Endothelial cell of umbilical vein (primary cell): ENCODE measurements at regions not wholly inside any gene's neighbourhood (a gene's known extent, or its start where the extent isn't known, plus 50 kb on each side); places are given as distances from the start of the nearest gene placed in this dataset.

ENCODE experiments used
- BruUV-seq: library from RNA; stranded (reverse); fragments of 400-500 nt; replicated peaks from 2 replicates; lab custom pipeline; 2021; lab: Mats Ljungman, UMichigan
- CTCF ChIA-PET: fragments of 300-600, 350-600 bp; sonication (Branson Sonifier 250); formaldehyde crosslinking; loops from one replicate; lab custom pipeline; 2021; ENCODE audit warnings: antibody characterized with exemption, inconsistent platforms; lab: Charles Lee
- POLR2A ChIA-PET: fragments of 300-600, 350-600 bp; sonication (Branson Sonifier 250); formaldehyde crosslinking; loops from one replicate; lab custom pipeline; 2021; ENCODE audit warnings: antibody characterized with exemption, inconsistent platforms; lab: Charles Lee
- DNase-seq: peaks from one replicate; pipeline ENCODE4 v3.0.0-alpha.2; 2011; ENCODE audit warnings: low read depth, low spot score
- FAIRE-seq: peaks from 2 replicates; lab custom pipeline; 2011; peaks lifted over from hg19 to GRCh38; lab: Jason Lieb, UNC
- H2AFZ ChIP-seq: 2 replicates; pipeline ENCODE4 v1.6.0; 2012; ENCODE audit warnings: low read depth, low read length, control low read depth, inconsistent platforms
- H3K27ac ChIP-seq: 2 replicates; pipeline ENCODE4 v1.5.1; 2011; ENCODE audit warnings: low read depth, mild to moderate bottlenecking, control low read depth, low read length, moderate library complexity; ENCODE audit not compliant: insufficient read depth
- H3K27me3 ChIP-seq, 2 experiments: 2 replicates each; pipeline versions ENCODE4 v1.6.0 to v1.6.1; 2011; ENCODE audit warnings: low read length in 2 of 2, mixed read lengths in 1 of 2; ENCODE audit not compliant: control insufficient read depth in 2 of 2, insufficient read depth in 2 of 2
- H3K36me3 ChIP-seq, 2 experiments: 2 replicates in 1 of 2; 3 replicates in 1 of 2; pipeline ENCODE4 v1.5.1; 2011; ENCODE audit warnings: low read length in 2 of 2, mild to moderate bottlenecking in 1 of 2, moderate library complexity in 1 of 2; ENCODE audit not compliant: control insufficient read depth in 2 of 2, insufficient read depth in 2 of 2; ENCODE audit errors: extremely low read depth in 1 of 2
- H3K4me1 ChIP-seq: 3 replicates; pipeline ENCODE4 v1.5.1; 2011; ENCODE audit warnings: mild to moderate bottlenecking, low read length; ENCODE audit not compliant: control insufficient read depth, insufficient read depth; ENCODE audit errors: extremely low read depth
- H3K4me2 ChIP-seq: 2 replicates; pipeline ENCODE4 v1.6.1; 2011; ENCODE audit warnings: low read length, control low read depth, mixed read lengths; ENCODE audit not compliant: insufficient read depth
- H3K4me3 ChIP-seq, 3 experiments: fragments of 200-600 bp in 1 of 3; sonication (generic), shearing (Covaris generic) in 1 of 3; replicated peaks in 1 of 3; 2 replicates each; pipeline ENCODE4 v1.5.1; 2011 to 2016; ENCODE audit warnings: control low read depth in 3 of 3, low read length in 3 of 3, mild to moderate bottlenecking in 2 of 3, inconsistent platforms in 1 of 3, low read depth in 1 of 3, moderate library complexity in 1 of 3; ENCODE audit not compliant: insufficient read depth in 1 of 3
- H3K79me2 ChIP-seq: 2 replicates; pipeline ENCODE4 v1.6.0; 2012; ENCODE audit warnings: low read length, inconsistent platforms; ENCODE audit not compliant: control insufficient read depth, insufficient read depth
- H3K9ac ChIP-seq: replicated peaks from 2 replicates; pipeline ENCODE3; 2011; ENCODE audit warnings: low read length, control low read depth; ENCODE audit not compliant: insufficient read depth; ENCODE audit errors: extremely low read depth
- H3K9me1 ChIP-seq: replicated peaks from 3 replicates; pipeline ENCODE4 v1.6.0; 2011; ENCODE audit warnings: mild to moderate bottlenecking, low read length; ENCODE audit not compliant: control insufficient read depth, insufficient read depth; ENCODE audit errors: extremely low read depth
- H3K9me3 ChIP-seq: replicated peaks from 2 replicates; pipeline ENCODE4 v1.5.1; 2012; ENCODE audit warnings: low read length, inconsistent platforms; ENCODE audit not compliant: control insufficient read depth, insufficient read depth
- H4K20me1 ChIP-seq: replicated peaks from 2 replicates; pipeline ENCODE3; 2011; ENCODE audit warnings: mild to moderate bottlenecking, low read length; ENCODE audit not compliant: control insufficient read depth, insufficient read depth; ENCODE audit errors: extremely low read depth
- CTCF ChIP-seq, 2 donors: IDR thresholded peaks; 1 replicate in 1 of 2; 2 replicates in 1 of 2; pipeline ENCODE4 v1.5.1; 2011; ENCODE audit warnings: low read length in 2 of 2, mild to moderate bottlenecking in 2 of 2, moderate library complexity in 2 of 2, control low read depth in 1 of 2, inconsistent platforms in 1 of 2, low read depth in 1 of 2; ENCODE audit not compliant: insufficient read depth in 1 of 2; ENCODE audit errors: extremely low read depth in 1 of 2
- EZH2 ChIP-seq: IDR thresholded peaks from 2 replicates; pipeline ENCODE4 v1.6.1; 2012; ENCODE audit warnings: borderline replicate concordance, low read depth, mild to moderate bottlenecking, moderate library complexity, low read length, inconsistent platforms; ENCODE audit not compliant: severe bottlenecking
- FOS ChIP-seq: IDR thresholded peaks from 2 replicates; pipeline ENCODE4 v1.6.1; 2011; ENCODE audit warnings: mild to moderate bottlenecking, low read length, moderate library complexity, borderline replicate concordance; ENCODE audit not compliant: insufficient read depth
- GATA2 ChIP-seq: IDR thresholded peaks from 2 replicates; pipeline ENCODE4 v1.7.0; 2011; ENCODE audit warnings: low read depth, mild to moderate bottlenecking, moderate library complexity, mixed read lengths, low read length; ENCODE audit not compliant: insufficient read length, insufficient read depth
- JUN ChIP-seq: IDR thresholded peaks from 2 replicates; pipeline ENCODE4 v1.6.1; 2011; ENCODE audit warnings: borderline replicate concordance, low read depth; ENCODE audit not compliant: insufficient read length, insufficient read depth
- MAX ChIP-seq: IDR thresholded peaks from 2 replicates; pipeline ENCODE4 v1.6.1; 2011; ENCODE audit not compliant: insufficient read depth, insufficient read length
- MYC ChIP-seq: IDR thresholded peaks from one replicate; pipeline ENCODE4 v1.6.1; 2011; ENCODE audit warnings: mild to moderate bottlenecking, low read depth, low read length
- POLR2A ChIP-seq: IDR thresholded peaks from 2 replicates; pipeline ENCODE4 v1.6.1; 2012; ENCODE audit warnings: low read depth, mild to moderate bottlenecking, control low read depth, low read length
- POLR2AphosphoS5 ChIP-seq: IDR thresholded peaks from 2 replicates; pipeline ENCODE4 v1.6.1; 2012; ENCODE audit warnings: low read depth, mild to moderate bottlenecking, control low read depth, low read length, moderate library complexity; ENCODE audit not compliant: insufficient read depth
- dilution Hi-C: fragments of 300-500 bp; cut with MboI; formaldehyde crosslinking; loops from one replicate; pipeline ENCODE4 v1.15.0; 2019; ENCODE audit warnings: low sequenced_read_pairs; ENCODE audit not compliant: extremely low pct_ligation_motif_present
- intact Hi-C: fragments of 100-400 bp; cut with micrococcal nuclease; formaldehyde crosslinking; loops from one replicate; pipeline ENCODE4 v1.10.0; 2022

GRCh38 chrY:15510984-15511650, 986.8 kb downstream of the NLGN4Y start:
- dilution Hi-C loops: no loop called here
- POLR2A ChIA-PET: no interaction called here

GRCh38 chrY:15535131-15535530, 1010.8 kb downstream of the NLGN4Y start:
- FAIRE-seq (no peak), DNase-seq (no peak)
- Histone ChIP-seq H3K79me2 (no peaks in the 10 kb centered on the region), H3K27ac (no peak overlapping the region), H3K4me3 (no peak overlapping the region), H3K36me3 (no peaks in the 10 kb centered on the region), H3K9me1 (no peaks in the 10 kb centered on the region), H3K27me3 (no peaks in the 10 kb centered on the region), H2AFZ (no peak overlapping the region), H3K9me3 (no peaks in the 10 kb centered on the region), H3K4me2 (no peak overlapping the region), H4K20me1 (no peaks in the 10 kb centered on the region), H3K4me1 (no peaks in the 10 kb centered on the region), H3K9ac (no peak overlapping the region)
- POLR2A ChIA-PET: no interaction called here
- intact Hi-C loops: no loop called here
- dilution Hi-C loops: no loop called here
- no TSS peak for BruUV-seq
- TF ChIP-seq EZH2 (no peak), JUN (no peak), FOS (no peak), MAX (no peak), CTCF (IDR thresholded peaks at IDR 0.05; ENCODE audit: extremely low read depth in 1 of 2, insufficient read depth in 1 of 2, low read depth in 1 of 2, low read length in 2 of 2) (no peak), POLR2AphosphoS5 (no peak), MYC (no peak), GATA2 (no peak), POLR2A (no peak)
- CTCF ChIA-PET: no interaction called here

More at GRCh38 chrY:15510984-15511650, 986.8 kb downstream of the NLGN4Y start:
- no peak overlapping the region for H3K9ac ChIP-seq
- BruUV-seq: no TSS peak
- no peak overlapping the region for H3K4me3 ChIP-seq
- H2AFZ ChIP-seq: no peak overlapping the region
- no peaks in the 10 kb centered on the region for H3K9me3 ChIP-seq
- FAIRE-seq (no peak), DNase-seq (no peak)
- intact Hi-C loops: no loop called here
- no peak overlapping the region for H3K27ac ChIP-seq
- H3K4me1 ChIP-seq: no peaks in the 10 kb centered on the region
- no peaks in the 10 kb centered on the region for H3K27me3 ChIP-seq
- TF ChIP-seq MAX: no peak
- no peak for TF ChIP-seq GATA2
- TF ChIP-seq MYC: no peak
- TF ChIP-seq EZH2: no peak
- TF ChIP-seq POLR2AphosphoS5: no peak
- no peak for TF ChIP-seq JUN
- no peaks in the 10 kb centered on the region for H3K36me3 ChIP-seq
- no peaks in the 10 kb centered on the region for H4K20me1 ChIP-seq
- CTCF ChIA-PET: no interaction called here
- no peaks in the 10 kb centered on the region for H3K9me1 ChIP-seq
- H3K4me2 ChIP-seq: no peak overlapping the region
- H3K79me2 ChIP-seq: no peaks in the 10 kb centered on the region
